ENCODE measurements at regions not wholly inside any gene's neighbourhood (a gene's known extent, or its start where the extent isn't known, plus 50 kb on each side); places are given as distances from the start of the nearest gene placed in this dataset.

DNA sequence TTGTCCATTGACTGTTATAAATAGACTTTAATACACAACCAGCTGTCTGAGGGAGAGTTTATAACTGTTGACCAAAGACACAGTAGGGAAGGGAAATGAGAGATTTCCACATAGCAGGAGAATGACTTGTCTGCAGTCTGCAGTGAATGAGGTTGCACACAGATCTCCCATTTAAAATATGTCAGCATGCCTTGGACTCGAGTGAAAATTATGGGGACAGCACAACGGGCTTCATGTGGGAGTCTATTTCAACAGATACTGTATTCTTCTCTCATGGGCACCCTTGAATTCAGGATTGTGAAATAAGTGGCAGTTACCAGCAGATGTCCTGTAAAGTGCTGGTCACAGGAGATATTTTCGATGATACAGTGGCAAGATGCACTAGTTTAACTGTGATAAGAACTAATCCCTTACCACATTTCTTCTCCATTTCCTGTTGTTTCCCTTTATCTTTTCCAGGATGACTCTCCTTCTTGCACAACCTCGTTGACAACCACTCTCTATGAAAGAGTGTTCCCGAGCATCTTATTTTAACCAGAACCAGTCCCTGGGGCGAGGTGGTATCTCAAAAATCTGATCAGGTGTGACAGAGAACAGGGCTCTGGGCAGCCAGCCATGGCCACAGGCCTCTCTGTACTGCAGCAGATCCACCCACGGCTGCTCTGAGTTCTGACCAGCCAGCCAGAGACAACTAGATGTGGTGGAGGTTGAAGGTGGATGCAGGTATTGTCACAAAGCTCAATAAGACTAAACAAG lies 51.5 kb upstream of the MAP3K1 start (continued):
- no peak for TF ChIP-seq PURB (CRISPR knock-in tag; IDR thresholded peaks at IDR 0.05; ENCODE audit: low read depth)
- TF ChIP-seq SREBF2 (CRISPR knock-in tag; IDR thresholded peaks at IDR 0.05) = no peak
- no peak for TF ChIP-seq ZNF165 (CRISPR knock-in tag; IDR thresholded peaks at IDR 0.05; ENCODE audit: borderline replicate concordance)
- TF ChIP-seq PHF21A (IDR thresholded peaks at IDR 0.05; ENCODE audit: borderline replicate concordance, low read depth) = no peak
- TF ChIP-seq POLR2AphosphoS5 (IDR thresholded peaks at IDR 0.05; ENCODE audit: control insufficient read depth, insufficient read depth, low read depth, low read length) = peak; percentile 42; the same call in 1 of the 2 replicates
- TF ChIP-seq HDAC8 (tag; IDR thresholded peaks at IDR 0.05) = no peak
- no peak for TF ChIP-seq THRA (IDR thresholded peaks at IDR 0.05)
- 0 out of 2 replicates have a peak, but pooled peaks have one; percentile 23 for TF ChIP-seq DMBX1 (CRISPR knock-in tag; IDR thresholded peaks at IDR 0.05; ENCODE audit: borderline replicate concordance)
- TF ChIP-seq ZNF707 (CRISPR knock-in tag; conservative IDR thresholded peaks at IDR 0.05) = no peak
- TF ChIP-seq FOS (IDR thresholded peaks at IDR 0.05; ENCODE audit: extremely low read depth, insufficient read length) = no peak
- no peak for TF ChIP-seq RFX5 (IDR thresholded peaks at IDR 0.05; ENCODE audit: low read depth, low read length)
- TF ChIP-seq ZNF740 (CRISPR knock-in tag; IDR thresholded peaks at IDR 0.05) = no peak
- 0 out of 4 replicates have a peak, but pooled peaks of 1 of the 2 experiments have one; percentile 27 for TF ChIP-seq ZNF740 (tag; IDR thresholded peaks at IDR 0.05)
- TF ChIP-seq PTBP1 (IDR thresholded peaks at IDR 0.05; ENCODE audit: low read depth, low read length) = no peak
- no peak for TF ChIP-seq USF2 (CRISPR knock-in tag; IDR thresholded peaks at IDR 0.05)
- no peak for TF ChIP-seq ZBTB11 (CRISPR knock-in tag; IDR thresholded peaks at IDR 0.05)
- TF ChIP-seq ZNF124 (CRISPR knock-in tag; IDR thresholded peaks at IDR 0.05) = no peak
- peak; percentile 24; the same call in 1 of the 2 replicates for TF ChIP-seq ETV5 (CRISPR knock-in tag; IDR thresholded peaks at IDR 0.05; ENCODE audit: low read depth)
- no peak for TF ChIP-seq EZH2 (IDR thresholded peaks at IDR 0.05; ENCODE audit: borderline replicate concordance, low read depth, low read length)

Data from K562 (cell line).